HFF-Myc (cell line): ENCODE measurements at regions not wholly inside any gene's neighbourhood (a gene's known extent, or its start where the extent isn't known, plus 50 kb on each side); places are given as distances from the start of the nearest gene placed in this dataset.

Source experiments
- DNase-seq: peaks from one replicate; pipeline ENCODE4 v3.0.0-alpha.2; 2011; ENCODE audit warnings: low read depth; ENCODE audit errors: extremely low read depth
- H3K4me3 ChIP-seq: replicated peaks from 2 replicates; pipeline ENCODE4 v1.5.1; 2011; ENCODE audit warnings: low read depth, mild to moderate bottlenecking, control low read depth, low read length
- CTCF ChIP-seq: IDR thresholded peaks from 2 replicates; pipeline ENCODE4 v1.5.1; 2012; ENCODE audit warnings: mild to moderate bottlenecking, low read depth, low read length, control low read depth; ENCODE audit errors: missing control alignments

- TF ChIP-seq CTCF = no peak
Observed at GRCh38 chr1:216823731-216824130, 100.5 kb upstream of the ESRRG start.

DNA sequence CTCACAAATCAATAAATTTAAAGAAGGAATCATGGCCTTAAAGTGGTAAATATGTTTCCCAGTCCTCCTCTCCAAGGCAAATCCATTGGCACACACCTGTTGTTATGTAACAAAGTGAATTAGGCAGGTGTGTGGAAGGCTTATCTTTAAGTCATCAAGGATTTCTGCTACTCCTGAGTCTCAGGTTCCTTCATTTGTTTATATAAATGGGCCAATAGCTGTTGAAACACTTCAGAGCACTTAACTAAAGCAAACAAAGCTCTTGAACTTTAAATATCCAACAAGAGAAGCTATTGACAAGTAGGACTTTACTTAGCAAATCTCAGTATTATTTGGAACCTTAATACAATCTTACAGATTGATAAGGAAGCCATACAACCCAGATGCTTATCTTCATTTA lies 99.3 kb upstream of the ESRRG start:
- DNase-seq = no peak
- H3K4me3 ChIP-seq = no peak overlapping the region
- TF ChIP-seq CTCF = no peak

More at GRCh38 chr1:216823731-216824130, 100.5 kb upstream of the ESRRG start:
- DNase-seq = no peak
- no peak overlapping the region for H3K4me3 ChIP-seq

DNA sequence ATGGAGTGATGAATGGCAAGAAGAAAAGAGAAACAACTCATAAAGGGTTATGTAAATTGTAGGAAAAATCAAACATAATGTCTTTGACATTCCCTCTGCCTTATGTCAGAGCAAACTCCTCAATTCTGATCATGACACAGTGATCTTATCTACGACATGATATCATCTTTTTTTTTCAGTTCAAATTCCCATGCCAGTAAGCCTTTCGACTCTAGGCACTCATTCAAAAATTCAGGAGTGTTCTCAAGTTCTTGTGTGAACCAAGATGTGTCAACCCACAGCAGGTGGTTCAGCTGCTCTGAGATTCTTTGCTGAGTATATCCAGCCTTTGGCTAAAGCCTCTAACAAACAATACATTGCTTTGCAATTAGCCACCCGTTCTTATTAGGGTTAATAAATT lies 97.1 kb upstream of the ESRRG start:
- no peak for DNase-seq
- no peak for TF ChIP-seq CTCF
- no peak overlapping the region for H3K4me3 ChIP-seq

- no peak for DNase-seq
- no peak for TF ChIP-seq CTCF
- H3K4me3 ChIP-seq = no peak overlapping the region
Observed at GRCh38 chr1:216818284-216818683, 95.1 kb upstream of the ESRRG start.

- TF ChIP-seq CTCF = no peak
- H3K4me3 ChIP-seq = no peak overlapping the region
- DNase-seq = peak; percentile 60
Observed at GRCh38 chr1:216815260-216816131, 92.3 kb upstream of the ESRRG start.

DNA sequence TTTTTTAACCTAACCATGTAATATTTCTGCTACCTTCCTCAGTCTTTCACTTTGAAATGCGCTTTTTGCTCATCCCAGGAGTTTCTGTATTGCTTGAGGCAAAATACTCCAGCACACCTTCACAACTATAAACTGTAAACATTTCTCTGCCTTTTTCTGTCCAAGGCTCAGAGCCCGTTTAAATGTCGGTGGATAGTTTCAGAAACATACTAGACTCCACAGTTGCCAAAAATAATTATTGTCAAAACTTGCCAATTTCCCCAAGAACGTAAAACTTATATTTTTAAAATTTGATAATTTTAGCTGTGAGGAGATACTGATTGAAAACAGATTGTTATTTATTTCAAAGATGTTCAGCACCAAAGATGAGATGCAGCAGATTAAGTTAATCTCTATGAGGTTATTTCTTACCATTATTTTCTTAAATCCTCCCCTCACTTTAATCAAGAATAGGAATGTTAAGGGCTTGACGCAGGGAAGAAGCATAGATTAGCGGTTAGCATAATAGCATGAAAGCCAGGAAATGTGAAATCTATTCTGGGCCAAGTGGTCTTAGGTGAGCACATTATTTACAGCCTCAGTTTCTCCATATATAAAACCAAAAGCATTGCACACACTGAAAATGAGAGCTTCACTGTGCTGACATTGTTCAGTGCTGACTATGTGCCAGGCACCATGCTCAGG lies 91.5 kb upstream of the ESRRG start:
- no peak for DNase-seq
- H3K4me3 ChIP-seq = no peak overlapping the region
- TF ChIP-seq CTCF = no peak
